ENCODE measurements at regions not wholly inside any gene's neighbourhood (a gene's known extent, or its start where the extent isn't known, plus 50 kb on each side); places are given as distances from the start of the nearest gene placed in this dataset.

DNA sequence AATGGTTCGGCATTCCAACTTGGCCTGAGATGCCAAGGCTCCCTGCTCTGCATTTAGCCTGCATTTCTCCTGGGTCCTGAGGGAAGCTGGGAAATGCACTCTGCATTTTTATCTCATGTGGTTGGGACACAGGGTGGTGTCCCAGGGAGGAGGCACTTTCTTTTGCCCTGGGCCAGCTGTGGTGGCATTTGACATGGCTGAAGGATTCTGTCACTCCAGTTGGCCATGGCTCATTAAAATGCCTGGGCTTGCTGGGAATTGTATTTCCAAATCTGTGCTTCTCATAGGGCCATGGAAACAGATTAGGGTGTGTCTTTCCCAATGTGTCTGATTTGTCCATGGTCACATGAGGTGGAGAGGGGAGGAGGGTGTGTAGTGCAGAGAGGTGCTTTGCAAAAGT, 128.3 kb upstream of the RGMA start:
- H3K27me3 ChIP-seq (ENCODE audit: control insufficient read depth in 3 of 3, insufficient read depth in 3 of 3, low read length in 3 of 3): no peaks in the 10 kb centered on the region
- H3K4me1 ChIP-seq (ENCODE audit: control insufficient read depth in 3 of 3, insufficient read depth in 3 of 3, low read length in 3 of 3): peaks cover 21 to 34% (median 27%) of the 10 kb centered on the region in 3 donors
- H3K36me3 ChIP-seq (ENCODE audit: control insufficient read depth in 3 of 3, insufficient read depth in 3 of 3, low read length in 3 of 3): no peaks in the 10 kb centered on the region
- peak overlapping the region; percentile 1 to 60 (median 28) for H3K4me3 ChIP-seq (ENCODE audit: low read length in 3 of 3)
- peak overlapping the region in 1 of 3 donors; percentile 27 for H3K9ac ChIP-seq (ENCODE audit: low read depth in 1 of 3, low read length in 3 of 3)
- H3K27ac ChIP-seq (ENCODE audit: low read depth, low read length): peak overlapping the region; percentile 62
- H3K9me3 ChIP-seq (ENCODE audit: control insufficient read depth in 3 of 3, low read length in 3 of 3): no peaks in the 10 kb centered on the region

DNA sequence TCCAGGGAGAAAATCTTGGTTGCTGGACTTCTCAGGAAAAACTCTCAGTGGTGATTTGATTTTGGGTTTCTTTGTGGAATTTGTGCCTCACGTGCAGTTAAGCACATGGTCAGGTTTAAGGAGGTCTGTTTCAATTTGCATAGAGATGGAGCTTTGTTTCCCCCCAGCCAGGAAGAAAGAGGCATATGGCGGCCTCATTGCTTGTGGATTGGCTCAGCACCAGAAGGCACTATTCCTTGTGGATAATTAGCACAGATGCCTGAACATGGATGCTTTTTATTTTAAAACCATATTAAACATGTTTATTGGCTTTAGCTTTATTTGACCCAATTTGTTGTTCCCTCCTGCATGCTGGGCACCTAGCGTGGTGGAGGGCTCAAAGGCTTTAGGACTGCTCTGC, 125.1 kb upstream of the RGMA start:
- no peak overlapping the region for H3K4me3 ChIP-seq (ENCODE audit: low read length in 3 of 3)
- no peaks in the 10 kb centered on the region for H3K36me3 ChIP-seq (ENCODE audit: control insufficient read depth in 3 of 3, insufficient read depth in 3 of 3, low read length in 3 of 3)
- H3K27me3 ChIP-seq (ENCODE audit: control insufficient read depth in 3 of 3, insufficient read depth in 3 of 3, low read length in 3 of 3): no peaks in the 10 kb centered on the region
- H3K9me3 ChIP-seq (ENCODE audit: control insufficient read depth in 3 of 3, low read length in 3 of 3): no peaks in the 10 kb centered on the region
- peaks cover 26 to 39% (median 27%) of the 10 kb centered on the region in 3 donors for H3K4me1 ChIP-seq (ENCODE audit: control insufficient read depth in 3 of 3, insufficient read depth in 3 of 3, low read length in 3 of 3)
- peak overlapping the region; percentile 93 for H3K27ac ChIP-seq (ENCODE audit: low read depth, low read length)
- H3K9ac ChIP-seq (ENCODE audit: low read depth in 1 of 3, low read length in 3 of 3): no peak overlapping the region

DNA sequence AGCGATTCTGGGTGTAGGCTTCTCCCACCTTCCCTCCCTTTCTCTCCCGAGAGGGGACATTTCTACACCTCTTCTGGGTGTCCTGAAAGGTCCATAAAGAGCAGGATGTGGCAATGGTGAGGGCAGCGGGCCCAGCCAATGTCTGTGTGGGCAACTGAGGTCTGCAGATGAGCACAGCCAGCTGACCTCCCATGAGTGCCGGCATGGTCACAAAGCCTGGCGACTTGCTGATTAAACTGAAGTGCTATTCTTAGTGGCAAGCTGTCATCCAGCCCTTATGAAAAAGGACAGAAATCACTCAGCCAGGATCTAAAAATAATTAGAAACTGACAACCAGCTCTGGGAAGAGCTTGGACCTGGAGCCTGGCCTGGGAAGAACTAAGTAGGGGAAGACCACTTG, 124.3 kb upstream of the RGMA start:
- Histone ChIP-seq H3K4me1 (ENCODE audit: control insufficient read depth in 3 of 3, insufficient read depth in 3 of 3, low read length in 3 of 3) (peaks cover 26 to 39% (median 27%) of the 10 kb centered on the region in 3 donors), H3K9ac (ENCODE audit: low read depth in 1 of 3, low read length in 3 of 3) (peak overlapping the region in 2 of 3 donors; percentile 26 to 34), H3K27me3 (ENCODE audit: control insufficient read depth in 3 of 3, insufficient read depth in 3 of 3, low read length in 3 of 3) (no peaks in the 10 kb centered on the region), H3K4me3 (ENCODE audit: low read length in 3 of 3) (no peak overlapping the region), H3K36me3 (ENCODE audit: control insufficient read depth in 3 of 3, insufficient read depth in 3 of 3, low read length in 3 of 3) (no peaks in the 10 kb centered on the region), H3K9me3 (ENCODE audit: control insufficient read depth in 3 of 3, low read length in 3 of 3) (no peaks in the 10 kb centered on the region), H3K27ac (ENCODE audit: low read depth, low read length) (peak overlapping the region; percentile 93)

DNA sequence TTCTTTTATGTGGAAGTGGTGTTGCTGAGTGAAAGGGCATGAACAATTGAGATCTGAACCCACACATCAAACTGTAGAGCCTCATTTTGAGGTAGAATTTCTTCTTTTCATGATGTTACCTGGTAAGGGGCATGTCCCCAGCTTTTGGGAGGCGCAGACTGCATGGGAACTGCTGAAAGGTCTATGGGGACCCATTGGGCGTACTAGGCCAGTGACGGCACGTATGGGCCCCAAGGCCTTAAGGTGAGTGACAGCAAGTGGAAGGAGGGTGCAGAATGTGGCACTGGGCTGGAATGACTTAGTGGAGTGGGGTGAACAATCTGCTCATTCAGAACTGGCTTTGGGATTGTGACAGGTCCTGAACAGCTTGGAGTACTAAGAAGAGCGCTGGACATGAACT, 123.6 kb upstream of the RGMA start:
- no peak overlapping the region for H3K9ac ChIP-seq (ENCODE audit: low read depth in 1 of 3, low read length in 3 of 3)

DNA sequence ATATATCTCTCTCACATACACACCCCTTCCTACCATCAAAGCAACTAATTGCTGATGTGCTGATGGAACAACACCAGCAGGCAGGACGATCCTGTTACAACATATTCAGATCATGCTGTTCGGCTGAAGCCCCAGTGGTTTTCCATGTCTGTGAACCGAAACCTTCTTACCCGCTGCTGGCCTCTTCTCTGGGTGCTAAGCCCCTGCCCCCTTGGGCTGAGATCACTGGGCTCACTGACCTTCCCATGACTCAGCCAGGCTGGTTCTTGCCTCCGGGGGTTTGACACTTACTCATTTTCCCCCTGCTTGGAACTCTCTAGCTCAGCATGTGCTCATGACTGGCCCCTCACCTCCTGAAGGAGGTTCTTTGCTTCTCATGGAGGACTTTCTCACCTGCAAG, 122.0 kb upstream of the RGMA start:
- peak overlapping the region in 1 of 3 donors; percentile 45 for H3K4me3 ChIP-seq (ENCODE audit: low read length in 3 of 3)
- peak overlapping the region; percentile 68 for H3K27ac ChIP-seq (ENCODE audit: low read depth, low read length)
- H3K9ac ChIP-seq (ENCODE audit: low read depth in 1 of 3, low read length in 3 of 3): peak overlapping the region in 1 of 3 donors; percentile 36
- no peaks in the 10 kb centered on the region for H3K9me3 ChIP-seq (ENCODE audit: control insufficient read depth in 3 of 3, low read length in 3 of 3)
- peaks cover 16 to 25% (median 21%) of the 10 kb centered on the region in 3 donors for H3K4me1 ChIP-seq (ENCODE audit: control insufficient read depth in 3 of 3, insufficient read depth in 3 of 3, low read length in 3 of 3)
- H3K27me3 ChIP-seq (ENCODE audit: control insufficient read depth in 3 of 3, insufficient read depth in 3 of 3, low read length in 3 of 3): no peaks in the 10 kb centered on the region
- H3K36me3 ChIP-seq (ENCODE audit: control insufficient read depth in 3 of 3, insufficient read depth in 3 of 3, low read length in 3 of 3): no peaks in the 10 kb centered on the region

More for the DNA sequence above, 123.6 kb upstream of the RGMA start:
- Histone ChIP-seq H3K36me3 (ENCODE audit: control insufficient read depth in 3 of 3, insufficient read depth in 3 of 3, low read length in 3 of 3) (no peaks in the 10 kb centered on the region), H3K27me3 (ENCODE audit: control insufficient read depth in 3 of 3, insufficient read depth in 3 of 3, low read length in 3 of 3) (no peaks in the 10 kb centered on the region), H3K4me3 (ENCODE audit: low read length in 3 of 3) (no peak overlapping the region), H3K9me3 (ENCODE audit: control insufficient read depth in 3 of 3, low read length in 3 of 3) (no peaks in the 10 kb centered on the region), H3K4me1 (ENCODE audit: control insufficient read depth in 3 of 3, insufficient read depth in 3 of 3, low read length in 3 of 3) (peaks cover 26 to 35% (median 27%) of the 10 kb centered on the region in 3 donors), H3K27ac (ENCODE audit: low read depth, low read length) (peak overlapping the region; percentile 93)

DNA sequence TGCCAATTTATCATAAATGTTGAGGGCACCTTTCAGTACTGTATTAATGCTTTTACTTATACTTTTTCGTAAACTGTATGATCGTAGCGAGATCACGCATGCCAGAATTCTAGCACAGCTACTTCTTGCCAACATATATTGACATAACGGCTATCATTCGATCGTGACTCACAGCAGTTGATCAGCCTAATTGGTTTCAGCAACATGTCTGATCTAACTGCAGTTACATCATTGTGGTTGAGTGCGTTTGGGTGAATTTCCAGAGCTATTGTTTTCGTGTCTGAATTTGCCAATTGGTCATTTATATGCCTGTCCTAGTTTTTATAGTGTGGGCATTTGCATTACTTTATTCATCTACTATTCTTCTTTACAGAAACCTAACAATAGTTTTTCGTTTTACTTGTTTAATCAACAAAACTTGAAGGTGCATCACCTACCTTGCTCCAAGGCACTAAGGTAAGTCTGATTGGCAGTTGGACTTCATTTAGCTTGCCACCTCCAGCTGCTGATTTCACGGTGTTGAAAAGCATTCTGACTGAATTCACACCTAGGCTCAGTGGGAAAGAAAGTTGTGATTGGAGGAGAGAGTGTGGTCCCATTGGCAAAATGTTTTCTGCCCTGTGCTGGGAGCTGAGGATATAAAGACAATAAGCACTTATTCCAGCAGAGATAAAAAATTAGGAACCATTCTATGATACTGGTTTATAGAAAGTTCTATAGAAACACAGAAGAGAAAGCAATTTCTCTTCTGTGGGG, 120.9 kb upstream of the RGMA start:
- no peak overlapping the region for H3K4me3 ChIP-seq (ENCODE audit: low read length in 3 of 3)
- H3K27me3 ChIP-seq (ENCODE audit: control insufficient read depth in 3 of 3, insufficient read depth in 3 of 3, low read length in 3 of 3): no peaks in the 10 kb centered on the region
- peaks cover 16 to 25% (median 19%) of the 10 kb centered on the region in 3 donors for H3K4me1 ChIP-seq (ENCODE audit: control insufficient read depth in 3 of 3, insufficient read depth in 3 of 3, low read length in 3 of 3)
- no peaks in the 10 kb centered on the region for H3K9me3 ChIP-seq (ENCODE audit: control insufficient read depth in 3 of 3, low read length in 3 of 3)
- no peaks in the 10 kb centered on the region for H3K36me3 ChIP-seq (ENCODE audit: control insufficient read depth in 3 of 3, insufficient read depth in 3 of 3, low read length in 3 of 3)
- H3K9ac ChIP-seq (ENCODE audit: low read depth in 1 of 3, low read length in 3 of 3): no peak overlapping the region
- H3K27ac ChIP-seq (ENCODE audit: low read depth, low read length): no peak overlapping the region

DNA sequence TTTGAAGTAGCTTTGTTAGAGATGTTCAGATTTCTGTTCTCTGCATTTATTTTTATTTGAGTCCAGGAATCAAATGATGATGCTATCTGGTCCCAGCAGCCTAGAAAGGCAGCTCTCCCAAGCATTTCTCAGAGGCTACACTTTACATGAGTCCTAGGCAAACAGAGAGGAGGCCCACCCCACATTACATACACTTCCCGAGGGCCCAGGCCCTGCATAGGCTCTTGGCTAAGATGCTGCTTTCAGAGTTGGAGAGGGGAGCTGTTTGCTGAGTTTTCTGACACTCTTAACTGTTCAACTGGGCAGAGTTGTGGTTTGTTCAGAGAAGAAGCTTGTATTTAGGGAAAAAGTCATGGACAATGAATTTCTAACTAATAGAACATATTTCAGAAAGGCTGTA, 117.9 kb upstream of the RGMA start:
- Histone ChIP-seq H3K4me1 (ENCODE audit: control insufficient read depth in 3 of 3, insufficient read depth in 3 of 3, low read length in 3 of 3) (peaks cover 7 to 20% (median 15%) of the 10 kb centered on the region in 3 donors), H3K9ac (ENCODE audit: low read depth in 1 of 3, low read length in 3 of 3) (no peak overlapping the region), H3K36me3 (ENCODE audit: control insufficient read depth in 3 of 3, insufficient read depth in 3 of 3, low read length in 3 of 3) (no peaks in the 10 kb centered on the region), H3K27me3 (ENCODE audit: control insufficient read depth in 3 of 3, insufficient read depth in 3 of 3, low read length in 3 of 3) (no peaks in the 10 kb centered on the region), H3K9me3 (ENCODE audit: control insufficient read depth in 3 of 3, low read length in 3 of 3) (no peaks in the 10 kb centered on the region), H3K27ac (ENCODE audit: low read depth, low read length) (no peak overlapping the region), H3K4me3 (ENCODE audit: low read length in 3 of 3) (no peak overlapping the region)

DNA sequence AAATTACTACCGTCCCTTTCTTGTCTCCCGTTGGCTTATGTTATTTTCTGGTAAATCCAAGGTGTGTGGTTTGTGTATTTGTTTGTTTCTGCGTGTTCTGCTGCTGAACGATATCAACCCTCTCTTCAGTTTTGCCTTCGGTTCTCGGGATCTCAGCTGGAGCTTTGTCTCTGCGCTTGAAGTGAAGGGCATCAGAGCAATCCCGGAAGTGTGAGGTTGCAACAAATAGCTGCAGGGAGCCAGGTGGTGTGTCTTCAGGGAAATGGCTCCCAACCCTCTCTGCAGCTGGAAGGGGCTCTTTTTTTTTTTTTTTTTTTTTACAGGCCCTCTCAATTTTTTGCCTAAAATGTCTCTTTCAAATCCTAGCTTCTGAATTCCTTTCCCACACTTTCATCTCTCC, 116.4 kb upstream of the RGMA start:
- H3K9ac ChIP-seq (ENCODE audit: low read depth in 1 of 3, low read length in 3 of 3): no peak overlapping the region
- H3K4me1 ChIP-seq (ENCODE audit: control insufficient read depth in 3 of 3, insufficient read depth in 3 of 3, low read length in 3 of 3): peaks cover 7 to 22% (median 18%) of the 10 kb centered on the region in 3 donors
- no peak overlapping the region for H3K27ac ChIP-seq (ENCODE audit: low read depth, low read length)
- H3K4me3 ChIP-seq (ENCODE audit: low read length in 3 of 3): no peak overlapping the region
- H3K27me3 ChIP-seq (ENCODE audit: control insufficient read depth in 3 of 3, insufficient read depth in 3 of 3, low read length in 3 of 3): no peaks in the 10 kb centered on the region
- no peaks in the 10 kb centered on the region for H3K9me3 ChIP-seq (ENCODE audit: control insufficient read depth in 3 of 3, low read length in 3 of 3)
- H3K36me3 ChIP-seq (ENCODE audit: control insufficient read depth in 3 of 3, insufficient read depth in 3 of 3, low read length in 3 of 3): no peaks in the 10 kb centered on the region

DNA sequence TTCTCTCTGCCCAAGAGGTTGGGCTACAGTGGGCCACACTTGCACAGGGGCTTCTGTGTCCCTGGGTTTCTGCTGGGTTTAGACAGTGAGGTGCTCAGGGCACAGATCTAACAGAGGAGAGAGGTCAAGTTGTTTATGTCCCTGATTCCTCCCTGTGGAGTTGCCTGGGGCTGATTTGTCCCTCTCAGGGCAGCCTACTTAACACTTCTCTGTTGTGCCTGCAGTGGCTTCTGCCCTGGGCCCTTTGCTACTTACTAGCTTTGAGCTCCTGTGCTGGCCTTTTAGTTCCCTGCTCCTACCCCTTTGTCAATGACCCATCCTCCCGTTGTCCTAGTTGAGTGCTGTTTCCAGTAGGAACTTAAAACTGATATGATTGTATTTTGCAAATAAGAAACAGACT, 114.0 kb upstream of the RGMA start:
- H3K9ac ChIP-seq (ENCODE audit: low read depth in 1 of 3, low read length in 3 of 3): no peak overlapping the region
- no peak overlapping the region for H3K27ac ChIP-seq (ENCODE audit: low read depth, low read length)
- H3K27me3 ChIP-seq (ENCODE audit: control insufficient read depth in 3 of 3, insufficient read depth in 3 of 3, low read length in 3 of 3): no peaks in the 10 kb centered on the region
- H3K4me1 ChIP-seq (ENCODE audit: control insufficient read depth in 3 of 3, insufficient read depth in 3 of 3, low read length in 3 of 3): peaks cover 7 to 20% (median 18%) of the 10 kb centered on the region in 3 donors
- no peaks in the 10 kb centered on the region for H3K9me3 ChIP-seq (ENCODE audit: control insufficient read depth in 3 of 3, low read length in 3 of 3)
- H3K4me3 ChIP-seq (ENCODE audit: low read length in 3 of 3): peak overlapping the region in 1 of 3 donors; percentile 3
- no peaks in the 10 kb centered on the region for H3K36me3 ChIP-seq (ENCODE audit: control insufficient read depth in 3 of 3, insufficient read depth in 3 of 3, low read length in 3 of 3)

DNA sequence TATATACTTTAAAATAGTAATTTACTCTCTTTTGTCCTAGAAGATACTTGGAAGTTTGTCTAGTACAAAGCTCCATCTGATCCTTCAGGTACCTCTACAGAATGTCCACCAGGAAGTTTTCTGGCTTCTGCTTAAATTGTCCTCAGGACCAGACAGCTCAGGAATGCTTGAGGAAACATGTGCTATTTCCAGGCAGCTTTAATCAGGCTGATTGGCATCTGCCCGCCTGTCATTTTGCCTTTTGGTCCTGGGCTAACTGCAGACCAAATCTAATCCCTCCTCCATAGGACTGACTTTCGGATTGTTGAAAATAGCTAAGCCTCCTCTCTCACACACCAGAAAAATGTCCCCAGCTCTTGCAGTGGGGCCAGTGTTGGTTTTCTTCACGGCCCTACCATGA, 113.4 kb upstream of the RGMA start:
- Histone ChIP-seq H3K27me3 (ENCODE audit: control insufficient read depth in 3 of 3, insufficient read depth in 3 of 3, low read length in 3 of 3) (no peaks in the 10 kb centered on the region), H3K4me3 (ENCODE audit: low read length in 3 of 3) (no peak overlapping the region), H3K4me1 (ENCODE audit: control insufficient read depth in 3 of 3, insufficient read depth in 3 of 3, low read length in 3 of 3) (peaks cover 7 to 20% (median 18%) of the 10 kb centered on the region in 3 donors), H3K9me3 (ENCODE audit: control insufficient read depth in 3 of 3, low read length in 3 of 3) (no peaks in the 10 kb centered on the region), H3K9ac (ENCODE audit: low read depth in 1 of 3, low read length in 3 of 3) (no peak overlapping the region), H3K36me3 (ENCODE audit: control insufficient read depth in 3 of 3, insufficient read depth in 3 of 3, low read length in 3 of 3) (no peaks in the 10 kb centered on the region), H3K27ac (ENCODE audit: low read depth, low read length) (peak overlapping the region; percentile 11)

Data from skeletal muscle tissue (tissue), 3 donors.